T-helper 22 cell (primary cell): ENCODE measurements at regions not wholly inside any gene's neighbourhood (a gene's known extent, or its start where the extent isn't known, plus 50 kb on each side); places are given as distances from the start of the nearest gene placed in this dataset.

Experiments used
- DNase-seq: peaks from one replicate; pipeline ENCODE4 v3.0.0-alpha.2; 2020; ENCODE audit warnings: low read depth

- DNase-seq: no peak
Measured at GRCh38 chr10:88127766-88128165, 264.3 kb downstream of the PTEN start.

GRCh38 chr10:88129013-88129412 is 265.6 kb downstream of the PTEN start:
- no peak for DNase-seq

GRCh38 chr10:88130912-88131311 is 267.5 kb downstream of the PTEN start:
- DNase-seq: no peak

- DNase-seq: no peak
Measured at GRCh38 chr10:88131511-88132139, 268.2 kb downstream of the PTEN start.

DNA sequence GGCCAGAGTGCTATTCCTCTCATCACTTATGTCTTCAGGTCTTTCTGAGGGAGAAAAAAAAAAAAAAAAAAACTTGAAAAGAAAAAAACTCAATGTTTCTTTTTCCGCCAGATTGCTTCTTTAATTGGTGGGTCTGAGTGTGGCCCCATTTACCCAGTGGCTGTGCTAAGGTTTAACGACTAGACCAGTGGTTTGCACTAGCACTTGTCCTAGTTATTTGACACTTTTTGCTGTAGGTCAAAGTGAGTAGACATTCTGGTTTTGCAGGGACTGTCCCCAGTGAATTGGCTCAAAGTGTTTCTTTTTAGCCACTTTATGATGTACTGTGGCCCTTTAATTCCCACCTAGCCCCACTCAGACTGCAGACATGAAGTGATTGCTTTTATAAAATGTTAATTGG is 273.3 kb downstream of the PTEN start:
- DNase-seq: no peak

DNA sequence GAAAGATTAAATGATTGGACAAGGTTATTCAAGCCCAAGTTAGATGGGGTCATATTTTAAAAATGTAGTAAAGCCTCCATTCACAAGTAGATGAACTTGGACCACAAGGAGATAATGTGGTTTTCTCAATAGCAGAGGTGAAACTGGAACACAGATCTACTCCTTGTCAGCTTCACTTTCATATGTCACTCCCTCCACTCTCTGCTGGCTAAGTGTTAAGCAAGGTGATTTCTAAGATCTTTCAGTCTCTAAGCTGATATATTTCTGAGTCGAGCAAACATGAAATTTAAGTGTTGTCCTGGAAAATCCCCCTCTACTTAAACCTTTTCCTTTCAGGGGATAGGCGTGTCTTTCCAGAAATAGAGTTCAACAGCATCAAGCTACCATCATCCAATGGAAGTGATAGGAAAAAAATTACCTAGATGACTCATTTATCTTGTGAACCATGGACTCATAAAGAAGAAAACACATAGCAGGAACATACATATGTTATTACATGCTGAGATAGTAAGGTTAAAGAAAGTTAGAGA is 275.0 kb downstream of the PTEN start:
- DNase-seq: no peak

- DNase-seq: no peak
Measured at GRCh38 chr10:88147000-88147798, 283.8 kb downstream of the PTEN start.

DNA sequence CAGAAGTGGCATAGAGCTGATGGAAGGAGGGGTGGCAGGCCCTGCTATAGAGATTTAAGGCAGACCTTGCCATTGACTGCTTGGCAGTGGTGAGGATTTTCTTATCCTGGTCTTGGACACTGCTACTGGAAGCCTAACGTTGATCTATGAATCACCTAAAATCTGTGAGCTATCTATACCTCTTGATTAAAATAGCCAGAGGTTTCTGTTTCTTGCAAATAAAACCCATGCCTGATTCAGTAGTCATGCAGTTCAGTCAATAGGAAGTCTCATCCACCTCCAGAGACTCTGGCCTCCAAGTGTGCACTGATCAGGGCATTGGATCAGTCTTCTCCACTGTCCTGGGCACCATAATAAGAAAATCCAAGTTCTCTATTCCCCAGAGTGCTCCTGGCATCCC is 286.5 kb downstream of the PTEN start:
- DNase-seq: no peak

DNA sequence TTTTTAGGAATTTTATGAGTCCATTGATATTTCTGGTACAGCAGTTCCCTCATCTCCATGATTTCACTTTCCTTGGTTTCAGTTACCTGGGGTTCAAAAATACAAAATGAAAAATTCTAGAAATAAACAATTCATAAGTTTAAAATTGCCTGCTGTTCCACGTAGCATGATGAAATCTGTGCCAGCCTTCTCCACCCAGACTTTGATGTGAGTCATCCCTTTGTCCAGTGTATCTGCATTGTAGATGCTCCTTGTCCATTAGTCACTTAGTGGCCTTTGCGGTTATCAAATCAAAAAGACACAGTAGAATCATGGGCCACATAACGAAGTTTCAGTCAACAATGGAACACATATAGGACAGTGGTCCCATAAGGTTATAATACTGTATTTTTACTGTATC is 286.9 kb downstream of the PTEN start:
- no peak for DNase-seq

DNA sequence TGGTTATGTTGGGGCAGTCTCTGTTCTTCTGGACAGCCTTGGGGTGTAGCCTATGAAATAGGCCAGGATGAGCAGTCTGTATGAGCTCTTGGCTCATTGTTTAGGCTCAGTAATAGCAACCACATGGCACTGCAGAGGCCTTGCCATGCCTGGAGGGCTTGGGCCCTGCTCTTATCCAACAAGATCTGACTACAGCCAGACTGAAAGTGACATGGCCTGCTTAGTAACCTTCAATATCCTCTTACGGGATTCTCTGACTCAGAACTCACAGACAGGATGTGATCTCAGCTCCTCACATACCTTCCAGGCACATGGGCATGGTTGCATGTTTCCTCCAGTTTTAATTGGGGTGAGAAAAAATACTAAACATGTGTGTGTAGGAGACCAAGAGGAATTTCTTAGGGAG is 289.3 kb downstream of the PTEN start:
- no peak for DNase-seq

DNA sequence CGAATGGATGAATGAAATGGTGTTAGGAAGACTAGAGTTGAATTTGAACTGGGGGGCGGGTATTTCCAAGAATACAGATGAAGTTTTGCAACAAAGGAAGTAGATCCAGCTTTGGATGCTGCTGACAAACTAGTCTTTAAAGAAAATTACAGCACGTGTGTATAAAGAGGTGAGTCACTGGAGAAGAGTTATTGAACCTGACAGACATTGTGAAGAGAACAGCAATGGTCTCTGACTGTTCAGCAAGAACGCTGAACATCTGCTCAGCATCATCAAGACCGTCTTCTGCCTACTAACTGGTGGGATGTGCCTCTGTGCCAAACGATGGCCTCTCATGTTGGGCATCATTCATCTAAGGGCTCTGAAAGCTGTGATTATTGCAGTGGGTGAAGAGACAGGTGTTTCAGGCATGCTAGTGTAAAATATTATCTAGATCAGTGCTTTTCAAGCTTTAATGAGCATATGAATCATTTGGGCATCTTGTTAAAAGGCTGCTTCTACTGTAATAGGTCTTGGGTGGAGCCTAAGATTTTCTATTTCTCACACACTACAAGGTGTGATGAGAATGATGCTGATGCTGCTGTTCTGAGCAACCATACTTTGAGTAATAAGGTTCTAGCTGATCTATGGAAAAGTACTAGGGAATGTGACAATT is 291.3 kb downstream of the PTEN start:
- DNase-seq: no peak

GRCh38 chr10:88156341-88156740 is 292.9 kb downstream of the PTEN start:
- no peak for DNase-seq

DNA sequence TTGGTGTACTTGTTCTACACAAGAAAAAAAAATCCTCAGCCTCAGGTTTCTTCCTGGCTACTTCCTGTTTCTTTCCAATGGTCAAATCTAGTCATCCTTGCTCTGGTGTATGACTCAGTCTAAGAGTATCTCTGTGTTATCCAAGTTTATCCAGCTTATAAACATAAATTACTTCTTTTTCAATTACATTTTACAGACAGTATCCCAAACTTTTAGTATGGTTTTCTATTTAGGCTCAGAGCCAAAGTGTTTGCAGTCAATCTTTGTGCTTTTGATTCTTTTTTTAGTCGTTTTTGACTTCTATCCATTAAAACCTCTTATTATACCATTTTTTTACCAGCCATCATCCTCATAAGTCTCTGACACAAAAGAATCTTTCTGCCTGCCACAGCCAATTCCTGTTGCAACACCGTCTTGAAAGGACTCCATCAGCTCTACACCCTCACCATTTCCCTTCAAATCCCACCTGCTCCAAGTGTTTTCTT is 294.6 kb downstream of the PTEN start:
- no peak for DNase-seq

GRCh38 chr10:88158526-88159122 is 295.2 kb downstream of the PTEN start:
- no peak for DNase-seq

GRCh38 chr10:88159127-88159829 is 295.9 kb downstream of the PTEN start:
- no peak for DNase-seq

GRCh38 chr10:88161070-88161469 is 297.6 kb downstream of the PTEN start:
- no peak for DNase-seq

- DNase-seq: no peak
Measured at GRCh38 chr10:88161756-88162155, 298.3 kb downstream of the PTEN start.

DNA sequence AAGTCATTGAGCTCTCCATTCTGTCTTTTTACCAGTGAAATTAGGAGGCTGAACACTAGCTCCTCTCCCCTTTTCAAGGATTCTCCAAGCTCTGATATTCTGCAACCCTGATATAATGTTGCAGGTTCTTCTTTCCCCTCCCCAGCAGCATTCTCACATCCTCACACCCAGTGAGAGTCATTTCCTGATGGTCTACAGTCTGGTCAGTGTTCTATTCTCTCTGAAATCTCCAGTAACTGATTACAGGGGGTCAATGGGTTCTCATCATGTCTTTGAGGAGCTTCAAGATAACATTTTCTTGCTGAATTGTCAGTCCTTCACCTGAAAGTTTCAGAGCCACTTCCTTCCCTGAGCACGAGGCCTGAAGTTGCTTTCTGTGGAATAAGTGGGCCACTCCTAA is 299.4 kb downstream of the PTEN start:
- DNase-seq: no peak

DNA sequence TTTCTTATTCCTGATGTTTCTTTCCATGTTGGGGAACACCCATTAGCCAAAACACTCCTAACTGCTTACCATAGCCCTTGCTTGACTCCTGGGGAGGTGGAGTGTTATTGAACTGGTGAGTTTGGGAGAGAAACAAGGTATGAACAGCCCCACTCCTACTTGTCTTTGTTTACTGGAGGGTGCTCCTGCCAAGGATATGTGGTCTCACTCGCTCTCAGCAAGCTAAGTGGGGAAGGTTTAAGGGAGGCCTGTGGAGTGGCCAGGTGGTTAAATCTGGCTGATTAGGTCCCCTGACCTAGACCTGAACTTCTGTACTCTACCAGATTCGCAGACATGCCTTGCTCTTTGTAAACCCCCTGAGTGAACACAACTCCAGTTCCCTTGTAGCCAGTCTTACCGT is 300.1 kb downstream of the PTEN start:
- no peak for DNase-seq

- DNase-seq: no peak
Measured at GRCh38 chr10:88164471-88164870, 301.0 kb downstream of the PTEN start.

GRCh38 chr10:88165849-88166271 is 302.4 kb downstream of the PTEN start:
- DNase-seq: no peak
